T-helper 17 cell (primary cell): ENCODE measurements at regions not wholly inside any gene's neighbourhood (a gene's known extent, or its start where the extent isn't known, plus 50 kb on each side); places are given as distances from the start of the nearest gene placed in this dataset.
"Not testable (repeated sequence)": the region's sequence is repeated elsewhere in the genome, so short reads cannot be mapped to it uniquely, and the experiment has no call there.

Experiments
- ATAC-seq: fragments of 150-1000 bp; cut with Tn5 transposase; 2 replicates; pipeline ENCODE4 v1.10.0; 2021; ENCODE audit warnings: mild to moderate bottlenecking, moderate library complexity
- DNase-seq, 3 donors: peaks; one replicate each; pipeline versions ENCODE4 v3.0.0 to v3.0.0-alpha.2; 2020 to 2021
- H3K9me3 ChIP-seq: one replicate; pipeline ENCODE4 v1.7.0; 2013; ENCODE audit warnings: low read length, mild to moderate bottlenecking; ENCODE audit not compliant: control insufficient read depth, poor library complexity, severe bottlenecking
- H3K27ac Mint-ChIP-seq: one replicate; pipeline ENCODE4 v1.8.0; 2022; ENCODE audit warnings: mild to moderate bottlenecking, moderate library complexity, mixed read lengths
- H3K27me3 Mint-ChIP-seq: one replicate; pipeline ENCODE4 v1.8.0; 2022; ENCODE audit warnings: mixed read lengths
- H3K36me3 Mint-ChIP-seq: one replicate; pipeline ENCODE4 v1.8.0; 2022; ENCODE audit warnings: low read depth, mixed read lengths
- H3K4me1 Mint-ChIP-seq: one replicate; pipeline ENCODE4 v1.8.0; 2022; ENCODE audit warnings: mild to moderate bottlenecking, mixed read lengths
- H3K4me3 Mint-ChIP-seq: one replicate; pipeline ENCODE4 v1.8.0; 2022; ENCODE audit warnings: mild to moderate bottlenecking, moderate library complexity, mixed read lengths

DNA sequence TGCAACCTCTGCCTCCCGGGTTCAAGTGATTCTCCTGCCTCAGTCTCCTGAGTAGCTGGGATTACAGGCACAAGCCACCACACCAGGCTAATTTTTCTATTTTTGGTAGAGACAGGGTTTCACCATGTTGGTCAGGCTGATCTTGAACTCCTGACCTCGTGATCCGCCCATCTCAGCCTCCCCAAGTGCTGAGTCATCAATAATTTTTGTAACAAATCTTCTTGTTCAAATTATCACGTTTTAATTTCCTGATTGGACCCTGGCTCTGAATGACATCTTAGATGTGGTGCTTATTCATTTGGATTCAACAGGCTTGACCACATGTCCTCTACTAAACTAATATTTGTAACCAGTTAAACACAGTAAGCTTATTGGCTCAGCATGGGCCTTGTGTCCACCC is 151.3 kb upstream of the TGFBR2 start:
- H3K9me3 ChIP-seq, H3K27me3 Mint-ChIP-seq, DNase-seq, H3K36me3 Mint-ChIP-seq, H3K4me3 Mint-ChIP-seq, H3K4me1 Mint-ChIP-seq, ATAC-seq, H3K27ac Mint-ChIP-seq: not testable (repeated sequence)

DNA sequence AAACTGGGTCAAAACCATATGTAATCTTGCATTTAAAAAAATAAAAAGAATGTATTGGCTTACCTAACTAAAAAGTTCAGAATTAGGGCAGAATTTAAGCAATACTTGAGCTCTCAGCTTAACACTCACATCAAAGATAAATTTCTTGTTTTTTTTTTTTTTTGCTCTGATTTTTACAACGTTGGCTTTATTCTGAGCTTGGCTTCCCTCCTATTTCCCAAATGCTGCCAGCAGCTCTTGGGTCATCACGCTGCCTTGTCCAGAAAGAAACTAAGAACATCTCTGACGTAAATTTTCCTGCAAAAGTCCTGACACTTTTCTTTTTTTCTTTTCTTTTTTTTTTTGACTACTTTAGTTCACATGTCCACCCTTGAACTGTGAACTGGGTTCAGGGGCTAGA is 150.6 kb upstream of the TGFBR2 start:
- ATAC-seq (no peak), DNase-seq (no peak)
- H3K27me3 Mint-ChIP-seq, result no peaks in the 10 kb centered on the region
- H3K4me3 Mint-ChIP-seq, result no peak overlapping the region
- H3K9me3 ChIP-seq, result no peaks in the 10 kb centered on the region
- no peaks in the 10 kb centered on the region for H3K4me1 Mint-ChIP-seq
- H3K27ac Mint-ChIP-seq, result no peak overlapping the region
- H3K36me3 Mint-ChIP-seq, result no peaks in the 10 kb centered on the region

GRCh38 chr3:30456264-30456663 is 150.1 kb upstream of the TGFBR2 start:
- DNase-seq (no peak), ATAC-seq (no peak)
- Mint-ChIP-seq H3K4me3 (no peak overlapping the region), H3K27me3 (no peaks in the 10 kb centered on the region), H3K36me3 (no peaks in the 10 kb centered on the region), H3K4me1 (no peaks in the 10 kb centered on the region), H3K27ac (no peak overlapping the region)
- no peaks in the 10 kb centered on the region for H3K9me3 ChIP-seq

DNA sequence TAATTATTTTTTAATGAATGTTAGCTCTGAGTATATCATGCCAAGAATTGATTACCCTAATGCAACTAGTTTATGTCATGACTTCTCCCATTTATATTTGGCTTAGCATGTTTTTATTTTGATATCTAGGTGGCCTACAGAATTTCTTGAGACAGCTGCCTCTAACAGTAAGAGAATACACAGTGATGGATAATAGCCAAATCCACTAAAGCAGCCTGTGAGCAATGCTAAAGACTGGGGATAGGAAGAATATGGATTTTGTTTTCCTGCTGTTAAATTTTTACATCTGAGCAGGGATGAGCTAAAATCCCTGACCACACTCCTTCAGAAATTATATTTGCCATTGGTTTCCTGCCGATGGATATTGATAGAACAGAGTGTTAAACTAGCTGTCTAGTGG is 149.3 kb upstream of the TGFBR2 start:
- H3K27ac Mint-ChIP-seq, result no peak overlapping the region
- no peaks in the 10 kb centered on the region for H3K27me3 Mint-ChIP-seq
- no peak for DNase-seq
- no peak for ATAC-seq
- H3K4me3 Mint-ChIP-seq, result no peak overlapping the region
- no peaks in the 10 kb centered on the region for H3K36me3 Mint-ChIP-seq
- H3K9me3 ChIP-seq, result no peaks in the 10 kb centered on the region
- no peaks in the 10 kb centered on the region for H3K4me1 Mint-ChIP-seq

- H3K9me3 ChIP-seq, result no peaks in the 10 kb centered on the region
- Mint-ChIP-seq H3K4me1 (no peaks in the 10 kb centered on the region), H3K27ac (no peak overlapping the region), H3K36me3 (no peaks in the 10 kb centered on the region), H3K4me3 (no peak overlapping the region), H3K27me3 (no peaks in the 10 kb centered on the region)
- no peak for DNase-seq
- no peak for ATAC-seq
These were observed 148.7 kb upstream of the TGFBR2 start for GRCh38 chr3:30457726-30458125.

DNA sequence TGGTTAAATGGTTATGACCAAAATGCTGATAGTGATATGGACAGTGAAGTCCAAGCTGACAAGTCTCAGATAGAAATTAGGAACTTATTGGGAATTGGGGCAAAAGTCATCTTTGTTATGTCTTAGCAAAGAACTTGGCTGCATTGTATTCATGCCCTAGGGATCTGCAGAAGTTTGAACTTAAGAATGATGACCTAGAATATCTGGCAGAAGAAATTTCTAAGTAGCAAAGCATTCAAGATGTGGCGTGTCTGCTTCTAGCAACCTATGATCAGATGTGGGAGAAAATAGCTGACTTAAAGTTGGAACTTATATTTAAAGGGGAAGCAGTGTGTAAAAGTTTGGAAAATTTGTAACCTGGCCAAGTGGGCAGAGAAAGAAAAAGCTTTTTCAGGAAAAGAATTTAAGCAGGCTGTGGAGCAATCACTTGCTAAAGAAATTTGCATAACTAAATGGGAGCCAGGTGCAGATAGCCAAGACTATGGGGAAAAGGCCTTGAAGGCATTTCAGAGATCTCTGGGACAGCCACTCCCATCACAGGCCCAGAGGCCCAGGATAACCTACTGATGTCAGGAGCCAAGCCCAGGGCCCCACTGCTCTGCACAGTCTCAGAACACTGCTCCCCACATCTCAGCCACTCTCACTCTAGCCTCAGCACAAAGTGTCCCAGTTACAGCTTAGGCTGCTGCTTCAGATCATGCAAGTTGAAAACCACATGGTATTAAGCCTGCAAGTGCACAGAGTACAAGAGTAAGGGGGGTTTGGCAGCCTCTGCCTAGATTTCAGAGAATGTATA is 147.8 kb upstream of the TGFBR2 start:
- H3K27ac Mint-ChIP-seq, result no peak overlapping the region

GRCh38 chr3:30461311-30461710 is 145.1 kb upstream of the TGFBR2 start:
- no peaks in the 10 kb centered on the region for H3K27me3 Mint-ChIP-seq
- H3K27ac Mint-ChIP-seq, result no peak overlapping the region

More for the DNA sequence above, 147.8 kb upstream of the TGFBR2 start:
- DNase-seq (no peak), ATAC-seq (no peak)
- no peaks in the 10 kb centered on the region for H3K9me3 ChIP-seq
- H3K4me3 Mint-ChIP-seq, result no peak overlapping the region
- H3K4me1 Mint-ChIP-seq, result no peaks in the 10 kb centered on the region
- no peaks in the 10 kb centered on the region for H3K36me3 Mint-ChIP-seq
- H3K27me3 Mint-ChIP-seq, result no peaks in the 10 kb centered on the region

GRCh38 chr3:30462721-30463470 is 143.5 kb upstream of the TGFBR2 start:
- Mint-ChIP-seq H3K27ac (no peak overlapping the region), H3K4me1 (no peaks in the 10 kb centered on the region), H3K27me3 (no peaks in the 10 kb centered on the region), H3K36me3 (no peaks in the 10 kb centered on the region), H3K4me3 (no peak overlapping the region)
- DNase-seq (no peak), ATAC-seq (no peak)
- no peaks in the 10 kb centered on the region for H3K9me3 ChIP-seq

More at GRCh38 chr3:30461311-30461710, 145.1 kb upstream of the TGFBR2 start:
- Mint-ChIP-seq H3K4me1 (no peaks in the 10 kb centered on the region), H3K36me3 (no peaks in the 10 kb centered on the region), H3K4me3 (no peak overlapping the region)
- no peak for DNase-seq
- ATAC-seq, result no peak
- no peaks in the 10 kb centered on the region for H3K9me3 ChIP-seq

DNA sequence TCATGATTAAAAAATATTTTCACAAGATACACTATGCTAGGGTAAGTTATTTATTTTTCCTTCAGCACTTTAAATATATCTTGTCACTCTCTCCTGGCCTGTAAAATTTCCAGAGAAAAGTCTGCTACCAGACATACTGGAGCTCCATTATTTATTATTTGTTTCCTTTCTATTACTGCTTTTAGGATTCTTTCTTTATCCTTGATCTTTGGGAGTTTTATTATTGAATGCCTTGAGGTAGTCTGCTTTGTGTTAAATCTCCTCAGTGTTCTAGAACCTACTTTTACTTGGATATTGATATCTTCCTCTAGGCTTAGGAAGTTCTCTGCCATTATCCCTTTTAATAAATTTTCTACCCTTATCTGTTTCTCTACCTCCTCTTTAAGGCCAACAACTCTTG is 142.0 kb upstream of the TGFBR2 start:
- DNase-seq (no peak), ATAC-seq (no peak)
- no peak overlapping the region for H3K4me3 Mint-ChIP-seq
- no peaks in the 10 kb centered on the region for H3K9me3 ChIP-seq
- no peaks in the 10 kb centered on the region for H3K36me3 Mint-ChIP-seq
- no peaks in the 10 kb centered on the region for H3K27me3 Mint-ChIP-seq
- H3K27ac Mint-ChIP-seq, result no peak overlapping the region
- no peaks in the 10 kb centered on the region for H3K4me1 Mint-ChIP-seq

GRCh38 chr3:30465454-30465853 is 140.9 kb upstream of the TGFBR2 start:
- Mint-ChIP-seq H3K4me3 (no peak overlapping the region), H3K4me1 (peaks cover under 1% of the 10 kb centered on the region), H3K36me3 (no peaks in the 10 kb centered on the region), H3K27ac (no peak overlapping the region), H3K27me3 (no peaks in the 10 kb centered on the region)
- ATAC-seq (no peak), DNase-seq (no peak)
- H3K9me3 ChIP-seq, result no peaks in the 10 kb centered on the region

DNA sequence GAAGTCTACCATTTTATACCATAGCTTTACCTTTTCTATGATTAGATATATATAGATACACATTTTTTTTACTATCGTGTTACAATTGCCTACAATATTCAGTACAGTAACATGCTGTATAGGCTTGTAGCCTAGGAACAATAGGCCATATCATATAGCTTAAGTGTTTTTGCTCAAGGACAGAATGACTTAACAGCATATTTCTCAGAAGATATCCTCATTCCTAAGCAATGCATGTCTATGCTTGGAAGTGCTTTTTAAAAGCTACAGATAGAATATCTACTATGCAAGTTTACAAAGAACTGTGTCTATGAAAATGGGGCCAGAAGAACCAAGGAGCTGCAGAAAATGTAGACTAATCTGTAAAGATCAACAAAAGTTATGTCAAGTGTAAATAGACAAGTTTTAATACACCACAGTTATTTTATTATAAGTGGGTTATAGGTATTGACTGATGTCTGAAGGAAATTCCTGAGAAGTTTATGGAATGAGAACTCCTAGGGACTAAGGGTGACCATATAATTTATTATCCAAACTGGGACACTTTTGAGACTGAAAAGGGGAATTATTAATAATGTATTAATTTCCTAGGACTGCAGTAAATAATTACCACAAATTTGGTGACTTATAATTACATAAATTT is 138.7 kb upstream of the TGFBR2 start:
- DNase-seq, result no peak
- no peaks in the 10 kb centered on the region for H3K27me3 Mint-ChIP-seq
- H3K36me3 Mint-ChIP-seq, result no peaks in the 10 kb centered on the region
- H3K4me3 Mint-ChIP-seq, result no peak overlapping the region
- H3K9me3 ChIP-seq, result no peaks in the 10 kb centered on the region
- no peak for ATAC-seq
- peaks cover 2% of the 10 kb centered on the region for H3K4me1 Mint-ChIP-seq
- H3K27ac Mint-ChIP-seq, result no peak overlapping the region

- Mint-ChIP-seq H3K27me3 (peaks cover 5% of the 10 kb centered on the region), H3K36me3 (no peaks in the 10 kb centered on the region), H3K4me3 (no peak overlapping the region), H3K27ac (no peak overlapping the region), H3K4me1 (peaks cover 2% of the 10 kb centered on the region)
- no peaks in the 10 kb centered on the region for H3K9me3 ChIP-seq
- no peak for ATAC-seq
- no peak for DNase-seq
These were observed 137.3 kb upstream of the TGFBR2 start for GRCh38 chr3:30469133-30469532.

- ATAC-seq (no peak), DNase-seq (no peak)
- Mint-ChIP-seq H3K4me1 (peaks cover 2% of the 10 kb centered on the region), H3K27ac (no peak overlapping the region), H3K4me3 (no peak overlapping the region), H3K36me3 (no peaks in the 10 kb centered on the region), H3K27me3 (peaks cover 6% of the 10 kb centered on the region)
- no peaks in the 10 kb centered on the region for H3K9me3 ChIP-seq
These were observed 135.9 kb upstream of the TGFBR2 start for GRCh38 chr3:30470496-30470895.
